MM.1S (cell line): ENCODE measurements at regions not wholly inside any gene's neighbourhood (a gene's known extent, or its start where the extent isn't known, plus 50 kb on each side); places are given as distances from the start of the nearest gene placed in this dataset.

Experiments used
- DNase-seq: peaks from one replicate; pipeline ENCODE4 v3.0.0-alpha.2; 2015
- H2AFZ ChIP-seq: fragments of 300-600 bp; sonication (generic); 2 replicates; pipeline ENCODE4 v1.6.0; 2016; ENCODE audit warnings: antibody characterized with exemption, low read length
- H3F3A ChIP-seq: fragments of 300-600 bp; sonication (generic); 2 replicates; pipeline ENCODE4 v1.6.1; 2016; ENCODE audit warnings: mild to moderate bottlenecking, antibody characterized with exemption, low read length, moderate library complexity, mixed read lengths; ENCODE audit not compliant: insufficient read depth
- H3K27ac ChIP-seq: fragments of 300-600 bp; sonication (generic); 2 replicates; pipeline ENCODE4 v1.5.1; 2016; ENCODE audit warnings: mild to moderate bottlenecking, low read length
- H3K27me3 ChIP-seq: fragments of 300-600 bp; sonication (generic); replicated peaks from 2 replicates; pipeline ENCODE4 v1.6.0; 2016; ENCODE audit warnings: low read length; ENCODE audit not compliant: insufficient read depth
- H3K36me3 ChIP-seq: fragments of 300-600 bp; sonication (generic); replicated peaks from 2 replicates; pipeline ENCODE4 v1.6.1; 2016; ENCODE audit warnings: mild to moderate bottlenecking, low read length, mixed read lengths; ENCODE audit not compliant: insufficient read depth
- H3K4me1 ChIP-seq: fragments of 300-600 bp; sonication (generic); 2 replicates; pipeline ENCODE4 v1.6.1; 2016; ENCODE audit warnings: low read length, mixed read lengths
- H3K4me2 ChIP-seq: fragments of 300-600 bp; sonication (generic); 2 replicates; pipeline ENCODE4 v1.6.0; 2016; ENCODE audit warnings: low read depth, low read length
- H3K4me3 ChIP-seq: fragments of 300-600 bp; sonication (generic); 2 replicates; pipeline ENCODE4 v1.5.1; 2016; ENCODE audit warnings: low read length, mixed read lengths
- H3K79me2 ChIP-seq: fragments of 300-600 bp; sonication (generic); 2 replicates; pipeline ENCODE4 v1.6.1; 2016; ENCODE audit warnings: mixed run types, low read length, mixed read lengths
- H3K9ac ChIP-seq: fragments of 300-600 bp; sonication (generic); 2 replicates; pipeline ENCODE4 v1.6.1; 2016; ENCODE audit warnings: low read length, mixed read lengths
- H3K9me2 ChIP-seq: fragments of 300-600 bp; sonication (generic); replicated peaks from 2 replicates; pipeline ENCODE4 v1.6.1; 2016; ENCODE audit warnings: mild to moderate bottlenecking, low read length, mixed read lengths; ENCODE audit not compliant: insufficient read depth
- H3K9me3 ChIP-seq: fragments of 300-600 bp; sonication (generic); replicated peaks from 2 replicates; pipeline ENCODE4 v1.6.1; 2016; ENCODE audit warnings: mild to moderate bottlenecking, low read length, mixed read lengths; ENCODE audit not compliant: insufficient read depth
- H4K20me1 ChIP-seq: fragments of 300-600 bp; sonication (generic); 2 replicates; pipeline ENCODE4 v1.6.1; 2016; ENCODE audit warnings: mild to moderate bottlenecking, low read length, moderate library complexity, mixed read lengths; ENCODE audit not compliant: insufficient read depth
- CTCF ChIP-seq: fragments of 300-600 bp; sonication (generic); IDR thresholded peaks from 2 replicates; pipeline ENCODE4 v1.5.1; 2016; ENCODE audit warnings: antibody characterized with exemption, low read length, mixed read lengths
- EZH2 ChIP-seq: fragments of 300-600 bp; sonication (generic); optimal IDR thresholded peaks from 2 replicates; pipeline ENCODE3; 2017; ENCODE audit warnings: low read depth, mild to moderate bottlenecking, antibody characterized with exemption, low read length, mixed read lengths
- EZH2phosphoT487 ChIP-seq: fragments of 300-600 bp; sonication (generic); IDR thresholded peaks from 2 replicates; pipeline ENCODE4 v1.6.1; 2018; ENCODE audit warnings: antibody characterized with exemption, low read length

- H3K79me2 ChIP-seq: no peaks in the 10 kb centered on the region
- H2AFZ ChIP-seq: no peak overlapping the region
- no peaks in the 10 kb centered on the region for H3K9me2 ChIP-seq
- DNase-seq: no peak
- no peaks in the 10 kb centered on the region for H4K20me1 ChIP-seq
- no peaks in the 10 kb centered on the region for H3K4me1 ChIP-seq
- no peak overlapping the region for H3K27ac ChIP-seq
- H3K4me2 ChIP-seq: no peak overlapping the region
- no peak overlapping the region for H3K4me3 ChIP-seq
- no peaks in the 10 kb centered on the region for H3K36me3 ChIP-seq
- TF ChIP-seq EZH2 (no peak), CTCF (no peak), EZH2phosphoT487 (no peak)
- H3K27me3 ChIP-seq: no peaks in the 10 kb centered on the region
- no peak overlapping the region for H3K9ac ChIP-seq
- no peaks in the 10 kb centered on the region for H3K9me3 ChIP-seq
- H3F3A ChIP-seq: no peaks in the 10 kb centered on the region
Observed at GRCh38 chr2:136645236-136645828, 120.0 kb upstream of the THSD7B start.

DNA sequence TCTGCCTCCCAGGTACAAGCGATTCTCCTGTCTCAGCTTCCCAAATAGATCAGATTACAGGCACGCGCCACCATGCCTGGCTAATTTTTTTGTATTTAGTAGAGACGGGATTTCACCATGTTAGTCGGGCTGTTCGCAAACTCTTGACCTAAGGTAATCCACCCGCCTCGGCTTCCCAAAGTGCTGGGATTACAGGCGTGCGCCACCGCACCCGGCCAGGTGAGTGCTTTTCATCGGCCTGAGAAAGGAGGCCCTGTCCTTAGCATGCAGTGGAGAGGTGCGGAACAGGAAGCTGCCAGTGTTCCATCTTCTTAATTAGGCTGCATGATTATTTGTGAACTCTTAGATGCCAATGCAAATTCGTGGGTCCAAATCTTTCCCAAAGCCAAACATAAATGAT, 125.7 kb upstream of the THSD7B start:
- Histone ChIP-seq H4K20me1 (no peaks in the 10 kb centered on the region), H3K27ac (no peak overlapping the region), H3K4me3 (no peak overlapping the region), H2AFZ (no peak overlapping the region), H3F3A (no peaks in the 10 kb centered on the region), H3K9me2 (no peaks in the 10 kb centered on the region), H3K9ac (no peak overlapping the region), H3K4me1 (no peaks in the 10 kb centered on the region), H3K9me3 (no peaks in the 10 kb centered on the region), H3K36me3 (no peaks in the 10 kb centered on the region), H3K27me3 (no peaks in the 10 kb centered on the region), H3K4me2 (no peak overlapping the region), H3K79me2 (no peaks in the 10 kb centered on the region)
- no peak for DNase-seq
- TF ChIP-seq EZH2 (no peak), CTCF (no peak)

DNA sequence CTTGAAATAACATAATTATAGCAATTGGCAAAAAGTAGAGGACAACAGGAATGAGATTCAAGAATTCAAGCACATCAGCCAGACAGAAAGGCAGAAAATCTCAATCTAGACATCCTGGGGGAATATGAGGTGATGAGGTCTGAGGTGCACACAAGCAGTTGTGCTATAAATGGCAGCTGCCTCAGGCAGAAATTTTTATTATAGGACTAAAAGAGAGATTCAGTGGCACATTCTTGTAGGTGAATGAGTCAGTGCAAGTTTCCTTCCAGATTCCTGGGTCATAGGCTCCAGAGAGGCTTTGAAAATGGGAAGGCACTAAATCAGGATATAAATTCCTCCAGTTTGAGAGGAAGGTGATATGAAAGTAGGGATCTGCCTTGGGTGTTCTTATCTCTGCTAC, 127.2 kb upstream of the THSD7B start:
- Histone ChIP-seq H3K36me3 (no peaks in the 10 kb centered on the region), H3F3A (no peaks in the 10 kb centered on the region), H3K27me3 (no peaks in the 10 kb centered on the region), H3K79me2 (no peaks in the 10 kb centered on the region), H2AFZ (no peak overlapping the region), H3K27ac (no peak overlapping the region), H3K9ac (no peak overlapping the region), H3K4me2 (no peak overlapping the region), H3K9me2 (no peaks in the 10 kb centered on the region), H3K4me1 (no peaks in the 10 kb centered on the region), H3K9me3 (no peaks in the 10 kb centered on the region), H3K4me3 (no peak overlapping the region), H4K20me1 (no peaks in the 10 kb centered on the region)
- DNase-seq: no peak
- TF ChIP-seq CTCF (no peak), EZH2 (no peak), EZH2phosphoT487 (no peak)
